D721Med (cell line): ENCODE measurements at regions not wholly inside any gene's neighbourhood (a gene's known extent, or its start where the extent isn't known, plus 50 kb on each side); places are given as distances from the start of the nearest gene placed in this dataset.
"Not testable (repeated sequence)": the region's sequence is repeated elsewhere in the genome, so short reads cannot be mapped to it uniquely, and the experiment has no call there.

ENCODE experiments used
- DNase-seq: peaks from one replicate; pipeline ENCODE4 v3.0.0; 2011; ENCODE audit warnings: low spot score; ENCODE audit not compliant: insufficient read length
- FAIRE-seq: peaks from 2 replicates; lab custom pipeline; 2011; peaks lifted over from hg19 to GRCh38; lab: Jason Lieb, UNC
- CTCF ChIP-seq: IDR thresholded peaks from 2 replicates; pipeline ENCODE4 v1.5.1; 2012; ENCODE audit warnings: mild to moderate bottlenecking, control low read depth; ENCODE audit not compliant: insufficient read depth; ENCODE audit errors: missing control alignments

- FAIRE-seq = no peak
- no peak for TF ChIP-seq CTCF
- DNase-seq = no peak
Observed at GRCh38 chr14:29392287-29392686, 535.4 kb downstream of the PRKD1 start.

GRCh38 chr14:29403091-29403490, 524.6 kb downstream of the PRKD1 start:
- no peak for TF ChIP-seq CTCF
- FAIRE-seq (no peak), DNase-seq (no peak)

- DNase-seq (no peak), FAIRE-seq (no peak)
- no peak for TF ChIP-seq CTCF
Observed at GRCh38 chr14:29410581-29410980, 517.1 kb downstream of the PRKD1 start.

GRCh38 chr14:29414931-29415330, 512.7 kb downstream of the PRKD1 start:
- not testable (repeated sequence) for FAIRE-seq, DNase-seq

GRCh38 chr14:29419736-29420135, 507.9 kb downstream of the PRKD1 start:
- FAIRE-seq (no peak), DNase-seq (no peak)
- no peak for TF ChIP-seq CTCF

- DNase-seq (no peak), FAIRE-seq (no peak)
- no peak for TF ChIP-seq CTCF
Observed at GRCh38 chr14:29421156-29421728, 506.4 kb downstream of the PRKD1 start.

GRCh38 chr14:29425705-29426482, 501.8 kb downstream of the PRKD1 start:
- FAIRE-seq = no peak
- TF ChIP-seq CTCF = no peak

More at GRCh38 chr14:29425705-29426482, 501.8 kb downstream of the PRKD1 start:
- no peak for DNase-seq
